ENCODE measurements at regions not wholly inside any gene's neighbourhood (a gene's known extent, or its start where the extent isn't known, plus 50 kb on each side); places are given as distances from the start of the nearest gene placed in this dataset.

GRCh38 chr3:159174715-159175692 is 373.1 kb downstream of the MFSD1 start:
- DNase-seq = no peak

- DNase-seq = no peak
Observed at GRCh38 chr3:159178209-159178897, 376.5 kb downstream of the MFSD1 start.

GRCh38 chr3:159182961-159183360 is 381.1 kb downstream of the MFSD1 start:
- no peak for DNase-seq

GRCh38 chr3:159185443-159186050 is 383.7 kb downstream of the MFSD1 start:
- peak in 1 of 2 donors; percentile 4 for DNase-seq

GRCh38 chr3:159186581-159186980 is 384.7 kb downstream of the MFSD1 start:
- no peak for DNase-seq

GRCh38 chr3:159187232-159187631 is 385.4 kb downstream of the MFSD1 start:
- no peak for DNase-seq

GRCh38 chr3:159187706-159188105 is 385.9 kb downstream of the MFSD1 start:
- DNase-seq = no peak

GRCh38 chr3:159189994-159190669 is 388.3 kb downstream of the MFSD1 start:
- no peak for DNase-seq

GRCh38 chr3:159191447-159191846 is 389.6 kb downstream of the MFSD1 start:
- DNase-seq = no peak

GRCh38 chr3:159196359-159196758 is 394.5 kb downstream of the MFSD1 start:
- DNase-seq = no peak

- DNase-seq = no peak
Observed at GRCh38 chr3:159200176-159200575, 398.3 kb downstream of the MFSD1 start.

GRCh38 chr3:159208050-159208449 is 406.2 kb downstream of the MFSD1 start:
- no peak for DNase-seq

GRCh38 chr3:159209459-159209858 is 407.6 kb downstream of the MFSD1 start:
- no peak for DNase-seq

GRCh38 chr3:159210336-159210735 is 408.5 kb downstream of the MFSD1 start:
- DNase-seq = no peak

GRCh38 chr3:159216311-159216710 is 414.5 kb downstream of the MFSD1 start:
- no peak for DNase-seq

- DNase-seq = no peak
Observed at GRCh38 chr3:159219231-159219630, 417.4 kb downstream of the MFSD1 start.

- no peak for DNase-seq
Observed at GRCh38 chr3:159221335-159221734, 419.5 kb downstream of the MFSD1 start.

- no peak for DNase-seq
Observed at GRCh38 chr3:159229116-159229680, 427.3 kb downstream of the MFSD1 start.

- no peak for DNase-seq
Observed at GRCh38 chr3:159232966-159233365, 431.1 kb downstream of the MFSD1 start.

GRCh38 chr3:159233734-159234133 is 431.9 kb downstream of the MFSD1 start:
- DNase-seq = no peak

- DNase-seq = no peak
Observed at GRCh38 chr3:159234306-159234705, 432.5 kb downstream of the MFSD1 start.

GRCh38 chr3:159236321-159236720 is 434.5 kb downstream of the MFSD1 start:
- DNase-seq = no peak

GRCh38 chr3:159237226-159237625 is 435.4 kb downstream of the MFSD1 start:
- DNase-seq = no peak

All from CD4-positive, alpha-beta T cell treated with Interleukin-4 for 1 hour (primary cell).